CD4-positive, alpha-beta memory T cell (primary cell): ENCODE measurements at regions not wholly inside any gene's neighbourhood (a gene's known extent, or its start where the extent isn't known, plus 50 kb on each side); places are given as distances from the start of the nearest gene placed in this dataset.

Source experiments
- CTCF ChIA-PET: fragments of 350-600 bp; sonication (Branson Sonifier 250); formaldehyde crosslinking; loops from one replicate; lab custom pipeline; 2021; ENCODE audit warnings: inconsistent platforms; ENCODE audit not compliant: partially characterized antibody; lab: Charles Lee
- POLR2A ChIA-PET: fragments of 350-600 bp; sonication (Branson Sonifier 250); formaldehyde crosslinking; loops from one replicate; lab custom pipeline; 2021; ENCODE audit not compliant: partially characterized antibody; lab: Charles Lee
- DNase-seq, 5 donors: peaks; one replicate each; pipeline versions ENCODE4 v3.0.0 to v3.0.0-alpha.2; 2020 to 2022; ENCODE audit warnings: mixed read lengths in 1 of 5
- H3K27ac ChIP-seq: one replicate; pipeline ENCODE4 v1.7.0; 2013; ENCODE audit warnings: low read depth, low read length
- H3K27me3 ChIP-seq: 2 replicates; pipeline ENCODE4 v1.7.0; 2013; ENCODE audit warnings: mild to moderate bottlenecking, low read length, moderate library complexity; ENCODE audit not compliant: insufficient read depth
- H3K36me3 ChIP-seq: 2 replicates; pipeline ENCODE4 v1.7.0; 2013; ENCODE audit warnings: mild to moderate bottlenecking, low read length, moderate library complexity; ENCODE audit not compliant: insufficient read depth
- H3K4me1 ChIP-seq: 2 replicates; pipeline ENCODE4 v1.7.0; 2013; ENCODE audit warnings: mild to moderate bottlenecking, low read length, moderate library complexity; ENCODE audit not compliant: insufficient read depth
- H3K4me3 ChIP-seq, 2 donors: one replicate each; pipeline ENCODE4 v1.7.0; 2013; ENCODE audit warnings: low read length in 2 of 2, mild to moderate bottlenecking in 1 of 2
- H3K9me3 ChIP-seq, 2 donors: one replicate each; pipeline ENCODE4 v1.7.0; 2013; ENCODE audit warnings: low read length in 2 of 2, control low read depth in 1 of 2; ENCODE audit not compliant: control insufficient read depth in 1 of 2
- H3K27ac Mint-ChIP-seq, 7 donors: one replicate each; pipeline ENCODE4 v1.8.0; 2020 to 2021; ENCODE audit warnings: mixed read lengths in 7 of 7, mild to moderate bottlenecking in 6 of 7, inconsistent platforms in 3 of 7, moderate library complexity in 3 of 7
- H3K27me3 Mint-ChIP-seq, 2 donors: one replicate each; pipeline ENCODE4 v1.8.0; 2020 to 2021; ENCODE audit warnings: mixed read lengths in 2 of 2
- H3K36me3 Mint-ChIP-seq, 2 donors: one replicate each; pipeline ENCODE4 v1.8.0; 2020 to 2021; ENCODE audit warnings: mixed read lengths in 2 of 2, inconsistent platforms in 1 of 2, mild to moderate bottlenecking in 1 of 2
- H3K4me1 Mint-ChIP-seq, 4 donors: one replicate each; pipeline ENCODE4 v1.8.0; 2020 to 2021; ENCODE audit warnings: mixed read lengths in 4 of 4, mild to moderate bottlenecking in 1 of 4
- H3K4me3 Mint-ChIP-seq, 8 donors: one replicate each; pipeline ENCODE4 v1.8.0; 2020 to 2021; ENCODE audit warnings: mixed read lengths in 8 of 8, mild to moderate bottlenecking in 7 of 8, moderate library complexity in 6 of 8, inconsistent platforms in 3 of 8
- H3K9me3 Mint-ChIP-seq, 8 donors: one replicate each; pipeline ENCODE4 v1.8.0; 2020 to 2021; ENCODE audit warnings: mixed read lengths in 8 of 8, mild to moderate bottlenecking in 5 of 8, inconsistent platforms in 3 of 8, moderate library complexity in 1 of 8
- intact Hi-C: fragments of 100-400 bp; cut with micrococcal nuclease; formaldehyde crosslinking; loops from one replicate; pipeline ENCODE4 v1.15.1; 2023

DNA sequence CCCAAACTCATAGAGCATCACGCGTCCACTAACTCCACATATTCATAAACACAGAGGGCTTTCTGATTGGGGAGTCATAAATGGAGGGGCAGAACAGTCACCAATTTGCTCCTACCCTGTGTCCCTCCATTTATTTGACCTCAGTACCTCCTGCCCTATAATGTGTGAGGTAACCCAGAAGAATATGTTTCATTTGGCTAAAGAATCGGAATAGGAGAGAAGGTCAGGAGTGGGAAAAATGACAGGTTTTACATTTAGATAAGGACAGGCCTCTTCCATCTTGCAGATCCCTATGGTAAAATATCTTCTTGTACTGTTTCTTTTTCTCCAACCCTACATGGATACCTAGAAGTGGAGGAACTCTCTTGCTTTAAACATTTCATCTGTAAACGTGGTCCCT, 578.0 kb downstream of the TUSC7 start:
- Mint-ChIP-seq H3K36me3 (no peaks in the 10 kb centered on the region), H3K9me3 (peaks cover 0 to 10% (median 4%) of the 10 kb centered on the region in 8 donors), H3K4me3 (no peak overlapping the region), H3K27me3 (no peaks in the 10 kb centered on the region), H3K4me1 (no peaks in the 10 kb centered on the region), H3K27ac (no peak overlapping the region)
- Histone ChIP-seq H3K27ac (no peak overlapping the region), H3K36me3 (no peaks in the 10 kb centered on the region), H3K4me1 (no peaks in the 10 kb centered on the region), H3K27me3 (no peaks in the 10 kb centered on the region), H3K4me3 (no peak overlapping the region), H3K9me3 (no peaks in the 10 kb centered on the region)
- intact Hi-C loops, result no loop called here
- DNase-seq, result no peak
- POLR2A ChIA-PET, result no interaction called here
- CTCF ChIA-PET, result no interaction called here

DNA sequence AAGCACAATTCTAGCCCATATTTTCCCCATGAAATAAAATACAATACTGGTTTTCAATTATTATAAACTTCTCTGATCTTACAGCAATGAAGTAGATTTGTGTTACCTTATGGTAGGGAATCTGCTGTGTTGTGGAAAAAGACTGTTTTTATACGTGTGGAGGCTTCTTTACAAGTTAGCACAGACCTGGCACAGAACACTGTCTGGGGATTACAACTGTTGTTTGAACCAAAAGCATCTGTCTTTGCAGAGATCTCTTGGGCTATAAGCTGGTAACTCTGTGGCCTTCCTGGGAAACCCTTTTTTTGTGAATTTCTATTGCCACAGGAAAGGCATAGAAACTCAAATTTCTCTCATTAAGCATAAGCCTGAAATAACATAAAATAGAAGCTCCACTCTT, 581.9 kb downstream of the TUSC7 start:
- H3K36me3 ChIP-seq, result no peaks in the 10 kb centered on the region
- Mint-ChIP-seq H3K36me3 (no peaks in the 10 kb centered on the region), H3K27me3 (no peaks in the 10 kb centered on the region), H3K27ac (no peak overlapping the region), H3K4me3 (no peak overlapping the region), H3K9me3 (peaks cover 0 to 12% (median 4%) of the 10 kb centered on the region in 8 donors), H3K4me1 (no peaks in the 10 kb centered on the region)
- no peaks in the 10 kb centered on the region for H3K9me3 ChIP-seq
- no peak overlapping the region for H3K27ac ChIP-seq
- ChIA-PET POLR2A (no interaction called here), CTCF (no interaction called here)
- H3K4me3 ChIP-seq, result no peak overlapping the region
- no peaks in the 10 kb centered on the region for H3K27me3 ChIP-seq
- DNase-seq, result no peak
- no peaks in the 10 kb centered on the region for H3K4me1 ChIP-seq
- intact Hi-C loops, result no loop called here

DNA sequence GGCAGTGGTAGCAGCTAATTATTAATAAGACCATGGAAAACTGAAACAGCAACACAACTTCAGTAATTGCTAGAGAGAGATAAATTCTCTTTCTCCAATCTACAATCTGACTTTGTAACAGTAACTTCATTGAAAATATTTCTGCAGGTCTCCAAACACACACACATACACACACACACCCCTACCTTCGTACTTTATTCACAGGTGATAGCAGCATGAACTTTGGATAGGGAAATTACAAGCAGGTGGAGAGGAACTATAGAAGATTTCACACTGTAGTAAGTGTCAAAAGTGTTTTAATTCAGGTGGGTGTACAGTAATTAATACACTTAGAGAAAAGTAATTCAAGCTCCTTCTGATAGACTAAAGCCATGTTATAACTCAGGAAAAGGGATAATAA, 587.5 kb downstream of the TUSC7 start:
- H3K36me3 ChIP-seq, result no peaks in the 10 kb centered on the region
- intact Hi-C loops, result no loop called here
- H3K27ac ChIP-seq, result no peak overlapping the region
- no peak overlapping the region for H3K27ac Mint-ChIP-seq
- CTCF ChIA-PET, result no interaction called here
- POLR2A ChIA-PET, result no interaction called here
- H3K4me3 ChIP-seq, result no peak overlapping the region
- no peaks in the 10 kb centered on the region for H3K4me1 Mint-ChIP-seq
- no peaks in the 10 kb centered on the region for H3K36me3 Mint-ChIP-seq
- no peaks in the 10 kb centered on the region for H3K9me3 ChIP-seq
- no peaks in the 10 kb centered on the region for H3K27me3 Mint-ChIP-seq
- H3K4me1 ChIP-seq, result no peaks in the 10 kb centered on the region
- H3K9me3 Mint-ChIP-seq, result peaks cover 0 to 12% (median 3%) of the 10 kb centered on the region in 8 donors
- DNase-seq, result no peak
- no peak overlapping the region for H3K4me3 Mint-ChIP-seq
- H3K27me3 ChIP-seq, result no peaks in the 10 kb centered on the region

DNA sequence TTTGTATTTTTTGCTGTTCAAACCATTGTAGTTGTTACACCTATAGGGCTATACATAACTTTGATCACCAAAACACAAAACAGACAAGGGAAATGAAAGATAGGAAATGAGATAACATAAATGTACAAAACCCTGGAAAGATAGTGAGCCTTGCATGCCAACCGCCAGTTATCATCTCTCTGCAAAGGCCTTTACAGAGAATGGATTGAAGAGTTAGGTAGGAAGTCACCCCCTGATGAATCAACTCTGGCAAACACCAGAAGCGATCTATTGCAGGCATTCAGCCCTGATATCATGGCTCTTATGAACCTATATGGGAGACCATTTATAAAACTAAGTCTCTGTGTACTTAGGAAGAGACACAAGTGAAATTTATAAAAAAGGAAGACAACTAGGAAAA, 588.0 kb downstream of the TUSC7 start:
- CTCF ChIA-PET, result no interaction called here
- Histone ChIP-seq H3K27ac (no peak overlapping the region), H3K4me3 (no peak overlapping the region), H3K27me3 (no peaks in the 10 kb centered on the region), H3K4me1 (no peaks in the 10 kb centered on the region), H3K36me3 (no peaks in the 10 kb centered on the region), H3K9me3 (no peaks in the 10 kb centered on the region)
- H3K4me1 Mint-ChIP-seq, result no peaks in the 10 kb centered on the region
- POLR2A ChIA-PET, result no interaction called here
- H3K27me3 Mint-ChIP-seq, result no peaks in the 10 kb centered on the region
- intact Hi-C loops, result no loop called here
- no peaks in the 10 kb centered on the region for H3K36me3 Mint-ChIP-seq
- no peak overlapping the region for H3K4me3 Mint-ChIP-seq
- peaks cover 0 to 12% (median 4%) of the 10 kb centered on the region in 8 donors for H3K9me3 Mint-ChIP-seq
- H3K27ac Mint-ChIP-seq, result no peak overlapping the region
- DNase-seq, result no peak

DNA sequence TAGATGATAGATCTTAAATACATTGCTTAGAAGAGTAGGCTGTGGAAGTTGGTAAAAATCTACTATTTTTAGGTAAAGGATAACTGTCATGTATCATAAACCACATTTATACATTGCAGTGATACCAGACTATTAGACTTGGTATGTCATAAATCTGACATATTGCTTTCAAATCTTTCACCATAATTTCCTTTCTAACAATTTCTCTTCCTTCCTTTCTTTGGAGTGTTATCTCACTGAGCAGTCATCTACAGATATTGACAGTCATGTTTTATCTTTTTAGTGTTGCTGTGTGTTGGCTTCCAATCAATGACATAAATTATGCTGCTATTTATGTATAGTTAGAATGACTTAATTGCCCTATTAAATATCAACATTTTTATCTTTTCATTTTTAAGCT, 588.7 kb downstream of the TUSC7 start:
- POLR2A ChIA-PET, result no interaction called here
- no peak overlapping the region for H3K27ac ChIP-seq
- no peak for DNase-seq
- no peaks in the 10 kb centered on the region for H3K4me1 ChIP-seq
- Mint-ChIP-seq H3K4me3 (no peak overlapping the region), H3K27me3 (no peaks in the 10 kb centered on the region), H3K27ac (no peak overlapping the region), H3K36me3 (no peaks in the 10 kb centered on the region), H3K4me1 (no peaks in the 10 kb centered on the region), H3K9me3 (peaks cover 0 to 7% (median 3%) of the 10 kb centered on the region in 8 donors)
- H3K36me3 ChIP-seq, result no peaks in the 10 kb centered on the region
- CTCF ChIA-PET, result no interaction called here
- intact Hi-C loops, result no loop called here
- H3K9me3 ChIP-seq, result no peaks in the 10 kb centered on the region
- H3K4me3 ChIP-seq, result no peak overlapping the region
- no peaks in the 10 kb centered on the region for H3K27me3 ChIP-seq

DNA sequence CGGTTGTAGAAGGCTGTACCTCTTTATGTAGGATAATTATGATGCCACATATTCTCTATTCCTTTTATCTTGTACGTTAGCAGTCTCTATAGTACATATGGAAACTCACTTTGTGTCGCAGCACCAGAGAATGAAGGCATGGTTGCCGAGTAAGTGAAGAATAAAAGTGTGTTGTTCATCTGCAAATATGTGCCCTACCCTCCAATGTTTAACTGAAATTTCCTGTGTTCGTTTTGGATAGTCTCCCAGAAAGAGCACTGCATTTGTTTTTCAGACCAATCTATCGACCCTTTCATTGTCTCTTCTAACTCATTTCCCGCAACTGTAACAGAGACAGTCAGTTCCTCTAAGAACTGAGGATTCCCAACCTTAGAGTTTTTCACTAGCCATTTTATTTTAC, 592.8 kb downstream of the TUSC7 start:
- Mint-ChIP-seq H3K36me3 (no peaks in the 10 kb centered on the region), H3K9me3 (peaks cover 0 to 7% (median 4%) of the 10 kb centered on the region in 8 donors), H3K4me1 (no peaks in the 10 kb centered on the region), H3K27me3 (no peaks in the 10 kb centered on the region), H3K27ac (no peak overlapping the region), H3K4me3 (no peak overlapping the region)
- Histone ChIP-seq H3K4me1 (no peaks in the 10 kb centered on the region), H3K27ac (no peak overlapping the region), H3K36me3 (no peaks in the 10 kb centered on the region), H3K27me3 (no peaks in the 10 kb centered on the region), H3K4me3 (no peak overlapping the region), H3K9me3 (no peaks in the 10 kb centered on the region)
- POLR2A ChIA-PET, result no interaction called here
- intact Hi-C loops, result no loop called here
- DNase-seq, result no peak
- CTCF ChIA-PET, result no interaction called here

DNA sequence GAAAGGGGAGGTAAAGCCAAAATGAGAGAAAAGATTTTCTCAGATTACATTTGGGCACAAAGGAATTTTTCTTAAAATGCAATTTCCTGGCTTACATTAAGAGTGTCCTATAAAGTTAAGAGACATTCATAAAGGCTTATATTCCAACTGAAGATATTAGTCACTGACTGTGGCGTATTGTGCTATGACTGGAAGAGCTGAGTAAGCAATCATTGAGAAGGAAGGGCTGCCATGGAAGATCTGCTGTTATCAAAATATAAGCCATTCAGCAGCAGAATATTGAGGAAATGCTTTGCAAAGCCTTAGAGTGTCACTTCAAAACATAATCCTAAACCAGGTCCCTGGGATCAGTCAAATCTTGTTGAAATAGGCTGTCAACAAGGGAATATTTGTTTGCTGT, 593.9 kb downstream of the TUSC7 start:
- ChIA-PET POLR2A (no interaction called here), CTCF (no interaction called here)
- H3K27ac Mint-ChIP-seq, result no peak overlapping the region
- H3K27me3 ChIP-seq, result no peaks in the 10 kb centered on the region
- intact Hi-C loops, result no loop called here
- H3K4me3 ChIP-seq, result no peak overlapping the region
- H3K4me1 Mint-ChIP-seq, result no peaks in the 10 kb centered on the region
- no peaks in the 10 kb centered on the region for H3K9me3 ChIP-seq
- peaks cover 0 to 12% (median 4%) of the 10 kb centered on the region in 8 donors for H3K9me3 Mint-ChIP-seq
- H3K36me3 ChIP-seq, result no peaks in the 10 kb centered on the region
- H3K4me3 Mint-ChIP-seq, result no peak overlapping the region
- no peaks in the 10 kb centered on the region for H3K36me3 Mint-ChIP-seq
- no peak for DNase-seq
- H3K4me1 ChIP-seq, result no peaks in the 10 kb centered on the region
- H3K27ac ChIP-seq, result no peak overlapping the region
- H3K27me3 Mint-ChIP-seq, result no peaks in the 10 kb centered on the region

DNA sequence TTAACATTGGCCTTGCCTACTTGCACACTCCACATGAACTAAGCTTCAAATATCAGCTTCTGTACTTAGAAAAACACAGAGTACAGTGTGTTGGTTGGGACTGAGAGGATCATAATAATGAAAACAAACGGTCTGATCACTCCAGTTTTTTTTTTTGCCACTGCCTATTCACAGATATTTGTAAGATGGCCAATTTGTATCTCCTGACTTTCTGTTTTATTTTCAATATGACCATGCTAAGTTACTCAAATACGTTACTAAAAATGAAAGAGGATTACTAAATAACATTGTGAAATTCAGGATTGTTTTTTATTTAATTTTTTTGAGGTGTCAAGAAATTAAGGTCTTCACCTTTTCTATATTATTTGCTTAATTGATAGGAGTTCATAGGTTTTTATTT, 595.1 kb downstream of the TUSC7 start:
- Histone ChIP-seq H3K27ac (no peak overlapping the region), H3K36me3 (no peaks in the 10 kb centered on the region), H3K27me3 (no peaks in the 10 kb centered on the region), H3K4me1 (no peaks in the 10 kb centered on the region), H3K4me3 (no peak overlapping the region), H3K9me3 (no peaks in the 10 kb centered on the region)
- DNase-seq, result no peak
- Mint-ChIP-seq H3K27ac (no peak overlapping the region), H3K4me1 (no peaks in the 10 kb centered on the region), H3K9me3 (peaks cover 0 to 11% (median 4%) of the 10 kb centered on the region in 8 donors), H3K4me3 (no peak overlapping the region), H3K27me3 (no peaks in the 10 kb centered on the region), H3K36me3 (no peaks in the 10 kb centered on the region)
- intact Hi-C loops, result no loop called here
- ChIA-PET POLR2A (no interaction called here), CTCF (no interaction called here)
